GM18873 (cell line): ENCODE measurements at regions not wholly inside any gene's neighbourhood (a gene's known extent, or its start where the extent isn't known, plus 50 kb on each side); places are given as distances from the start of the nearest gene placed in this dataset.
"Not testable (repeated sequence)": the region's sequence is repeated elsewhere in the genome, so short reads cannot be mapped to it uniquely, and the experiment has no call there.

Source experiments
- ATAC-seq: cut with Tn5 transposase; IDR thresholded peaks from one replicate; pipeline ENCODE4 v1.9.1; 2021; ENCODE audit warnings: mild to moderate bottlenecking, moderate library complexity, moderate number of reproducible peaks; ENCODE audit not compliant: unreplicated experiment, low FRiP score

DNA sequence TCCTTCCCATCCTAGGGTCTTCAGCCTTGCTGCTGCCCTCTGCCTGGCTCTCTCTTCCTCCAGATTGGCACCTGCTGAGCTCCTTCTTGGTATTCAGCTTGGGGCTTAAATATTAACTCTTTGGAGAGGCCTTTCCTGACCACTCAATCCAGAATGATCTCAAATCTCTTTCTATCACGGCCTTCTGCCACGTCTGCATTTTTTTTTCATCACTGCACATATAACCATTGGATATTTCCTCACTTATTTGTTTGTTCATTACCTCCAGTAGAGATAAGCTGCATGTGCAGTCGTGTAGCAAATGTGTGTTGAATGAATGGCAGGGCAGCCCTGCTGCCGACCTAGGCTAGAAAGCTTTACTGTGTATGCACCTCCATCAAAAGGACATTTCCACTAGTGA lies 51.6 kb upstream of the MPP7 start:
- ATAC-seq, result no peak

DNA sequence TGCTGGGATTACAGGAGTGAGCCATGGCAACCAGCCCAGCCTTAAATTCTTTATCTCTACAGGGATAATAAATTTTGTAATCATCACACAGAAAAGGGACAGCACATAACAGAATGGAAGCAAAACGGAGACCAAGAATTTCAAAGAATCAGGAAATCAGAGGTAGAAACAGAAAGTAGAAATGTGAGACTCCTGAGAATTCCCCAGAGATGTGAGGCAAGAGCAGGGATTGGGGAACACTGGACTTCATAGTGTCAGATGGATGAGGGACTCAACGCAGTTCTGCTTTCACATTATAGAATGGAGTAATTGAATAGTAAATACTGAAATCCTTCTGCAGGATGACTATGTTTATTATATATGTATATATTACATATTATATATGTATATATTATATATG lies 52.5 kb upstream of the MPP7 start:
- no peak for ATAC-seq

DNA sequence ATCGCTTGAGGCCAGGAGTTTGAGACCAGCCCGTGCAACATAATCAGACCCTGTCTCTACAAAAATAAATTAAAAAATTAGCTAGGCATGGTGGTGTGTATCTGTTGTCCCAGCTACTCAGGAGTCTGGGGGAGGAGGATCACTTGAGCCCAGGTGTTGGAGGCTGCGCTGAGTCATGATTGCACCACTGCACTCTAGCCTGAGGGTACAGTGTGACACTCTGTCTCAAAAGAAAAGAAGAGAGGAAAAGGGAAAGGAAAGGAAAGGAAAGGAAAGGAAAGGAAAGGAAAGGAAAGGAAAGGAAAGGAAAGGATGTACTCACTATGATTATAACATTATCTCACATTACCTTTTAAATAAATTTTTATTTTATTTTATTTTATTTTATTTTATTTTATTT lies 56.5 kb upstream of the MPP7 start:
- ATAC-seq, result no peak

DNA sequence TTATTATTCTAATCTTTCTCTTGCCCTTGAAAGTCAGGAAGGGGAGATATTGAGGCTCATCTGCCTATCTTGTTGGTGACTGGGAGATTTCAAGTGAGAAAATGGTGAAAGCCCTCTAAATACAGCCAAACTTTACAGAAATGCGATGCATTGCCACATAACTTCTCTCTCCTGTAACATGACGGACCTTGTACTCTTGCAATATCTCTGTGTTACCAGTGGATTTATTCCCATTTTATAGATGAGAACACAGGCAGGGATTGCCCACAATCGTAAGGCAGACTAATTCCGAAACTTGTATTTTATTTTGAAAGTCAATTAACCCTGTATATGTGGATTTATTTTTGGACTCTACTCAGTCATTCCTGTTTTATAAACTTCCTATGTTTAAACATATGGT lies 57.3 kb upstream of the MPP7 start:
- ATAC-seq, result no peak

DNA sequence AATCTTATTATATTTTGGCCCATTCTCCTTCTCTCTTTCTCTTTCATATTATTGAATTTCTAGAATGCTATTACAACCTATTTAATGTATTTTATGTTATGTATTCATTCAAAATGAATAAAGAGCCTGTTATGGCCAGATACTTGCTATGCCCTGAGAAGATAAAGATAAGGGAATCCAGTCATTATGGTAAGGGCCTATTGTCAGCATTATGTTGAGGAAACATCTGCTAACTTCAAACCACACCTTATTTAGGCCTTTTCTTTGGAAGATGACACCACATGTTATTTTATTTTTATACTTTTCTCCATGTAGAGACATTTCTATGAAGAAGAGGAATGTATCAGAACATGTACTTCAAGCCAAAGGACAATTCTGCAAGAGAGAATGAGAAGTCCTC lies 60.5 kb upstream of the MPP7 start:
- no peak for ATAC-seq

DNA sequence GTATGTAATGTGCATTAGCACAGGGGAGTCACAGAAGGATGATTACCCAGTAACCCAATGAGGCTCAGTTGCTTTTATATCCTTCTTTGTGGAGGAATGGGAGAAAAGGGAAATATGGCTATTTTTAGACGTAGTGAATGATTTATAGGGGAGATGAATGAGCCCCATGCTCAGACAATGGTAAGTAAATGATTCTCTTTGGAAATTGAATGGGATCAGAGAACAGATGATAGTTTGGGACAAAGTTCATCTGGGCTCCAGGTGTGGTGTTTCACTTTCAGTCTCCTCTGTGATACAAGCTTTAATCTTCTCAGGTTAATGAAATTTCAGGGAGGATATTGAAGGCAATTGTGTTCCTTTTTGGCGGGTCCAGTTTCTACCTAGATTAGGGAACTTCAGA lies 63.0 kb upstream of the MPP7 start:
- ATAC-seq, result no peak

DNA sequence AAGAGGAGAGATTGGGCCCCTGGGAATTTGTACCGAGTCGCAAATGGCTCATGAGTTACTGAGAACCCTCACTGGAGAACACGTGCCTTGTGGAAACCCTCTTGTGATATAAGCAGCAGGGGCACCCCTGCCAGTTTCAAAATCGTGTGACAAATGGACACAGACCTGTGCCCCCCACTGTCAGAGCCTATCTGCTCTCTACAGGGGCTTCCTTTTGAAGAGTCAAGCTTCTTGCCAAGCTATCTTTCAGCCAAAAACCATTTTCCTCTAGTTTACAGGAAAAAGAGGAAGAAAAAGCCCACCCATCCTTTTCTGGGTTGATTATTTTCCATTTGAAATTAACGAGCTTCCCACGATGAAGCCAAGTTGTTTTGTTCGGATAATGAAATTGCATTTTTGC lies 64.1 kb upstream of the MPP7 start:
- ATAC-seq, result no peak

DNA sequence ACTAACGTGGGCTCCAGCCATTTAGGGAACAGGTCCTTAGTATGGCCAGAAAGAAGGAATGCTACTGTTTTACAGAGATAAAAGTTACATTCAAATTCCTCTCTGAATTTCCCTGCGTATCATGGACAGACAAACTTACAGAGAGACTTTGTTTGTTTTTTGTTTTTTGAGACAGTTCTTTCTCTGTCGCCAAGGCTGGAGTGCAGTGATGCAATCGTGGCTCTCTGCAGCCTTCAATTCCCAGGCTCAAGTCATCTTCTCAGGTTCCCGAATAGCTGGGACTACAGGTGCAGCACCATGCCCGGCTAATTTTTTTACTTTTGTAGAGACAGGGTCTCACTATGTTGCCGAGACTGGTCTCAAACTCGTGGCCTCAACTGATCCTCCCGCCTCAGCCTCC lies 64.5 kb upstream of the MPP7 start:
- no peak for ATAC-seq

DNA sequence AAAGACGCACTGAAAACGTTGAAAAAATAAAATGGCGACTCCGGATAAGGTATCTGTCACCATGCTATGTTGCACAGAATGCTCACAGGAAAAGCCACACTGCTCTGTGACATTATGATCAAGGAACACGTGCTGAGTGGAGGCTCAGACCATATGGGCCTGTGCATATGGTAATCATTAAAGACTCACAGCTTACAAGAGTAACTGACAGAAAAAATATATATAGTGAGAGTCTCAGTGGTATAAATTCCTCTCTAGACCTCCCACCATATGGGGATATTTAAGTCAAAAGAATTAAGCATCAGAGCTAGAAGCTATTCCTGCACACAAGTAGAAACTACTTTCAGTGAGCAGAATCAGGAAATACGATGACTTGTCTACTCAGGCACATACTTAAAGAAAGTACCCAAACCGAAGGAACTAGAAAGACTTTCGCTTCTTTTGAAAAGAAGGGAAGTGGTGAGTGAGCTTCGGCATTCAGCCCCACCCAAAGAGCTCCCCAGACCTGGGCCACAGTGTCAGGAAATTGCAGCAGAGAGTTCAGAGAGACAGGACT lies 65.1 kb upstream of the MPP7 start:
- peak; percentile 80 for ATAC-seq

DNA sequence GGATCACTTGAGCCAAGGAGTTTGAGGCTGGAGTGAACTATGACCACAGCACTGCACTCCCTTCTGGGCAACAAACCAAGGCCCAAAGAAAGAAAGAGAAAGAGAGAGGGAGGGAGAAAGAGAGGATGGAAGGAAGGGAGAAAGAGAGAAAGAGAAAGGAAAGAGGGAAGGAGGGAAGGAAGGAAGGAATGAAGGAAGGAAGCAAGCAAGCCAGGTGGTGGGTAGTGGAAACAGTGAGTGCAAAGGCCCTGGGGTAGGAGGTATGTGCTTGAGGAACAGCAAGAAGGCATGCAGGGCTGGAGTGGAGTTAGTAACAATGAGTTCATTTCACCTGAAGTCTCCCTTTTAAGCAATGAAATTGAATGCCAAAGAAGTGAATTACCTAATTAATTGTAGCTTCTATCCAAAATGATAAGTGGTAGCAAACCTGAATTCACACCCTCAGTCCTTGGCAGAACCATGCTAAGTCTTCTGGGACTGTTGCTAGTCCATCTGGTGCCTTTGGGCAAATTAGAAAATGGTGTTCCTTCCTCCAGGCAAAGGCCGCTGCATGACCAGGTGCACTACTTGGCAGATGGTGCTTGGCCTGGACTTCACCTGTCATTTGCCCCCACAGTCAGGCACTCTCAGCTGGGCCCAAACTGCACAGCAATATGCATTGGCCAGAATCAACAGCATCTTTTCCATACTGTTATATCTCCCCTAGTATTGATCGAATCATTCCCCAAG lies 67.4 kb upstream of the MPP7 start:
- ATAC-seq, result no peak

DNA sequence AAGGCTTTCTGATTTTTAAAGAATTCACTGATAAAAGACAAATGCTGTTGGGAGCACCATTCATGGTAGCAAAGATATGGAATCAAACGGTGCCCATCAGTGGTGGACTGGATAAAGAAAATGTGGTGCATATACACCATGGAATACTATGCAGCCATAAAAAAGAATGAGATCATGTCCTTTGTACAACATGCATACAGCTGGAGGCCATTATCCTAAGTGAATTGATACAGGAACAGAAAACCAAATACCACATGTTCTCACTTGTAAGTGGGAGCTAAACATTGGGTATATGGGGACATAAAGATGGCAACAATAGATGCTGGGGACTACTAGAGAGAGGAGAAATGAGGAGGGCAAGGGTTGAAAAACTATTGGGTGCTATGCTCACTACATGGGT lies 68.8 kb upstream of the MPP7 start:
- ATAC-seq, result not testable (repeated sequence)

DNA sequence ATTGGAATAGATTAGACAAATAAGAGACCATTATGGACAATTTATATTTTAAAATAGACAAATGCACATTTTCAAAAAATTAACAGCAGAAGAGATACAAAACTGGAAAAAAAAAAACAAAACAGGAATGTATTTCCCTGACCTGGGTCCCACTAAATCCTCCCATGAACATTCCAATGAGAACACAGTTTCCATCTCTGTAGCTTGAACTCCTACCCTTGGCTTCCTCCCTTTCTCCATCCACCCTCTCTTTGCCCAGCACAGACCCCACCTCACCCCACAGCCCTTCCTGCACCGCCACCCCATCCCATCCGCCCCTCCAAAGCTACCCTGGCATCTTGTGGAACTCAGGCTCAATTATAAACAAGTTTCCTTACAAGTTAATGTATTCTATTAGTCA lies 71.2 kb upstream of the MPP7 start:
- ATAC-seq, result no peak

DNA sequence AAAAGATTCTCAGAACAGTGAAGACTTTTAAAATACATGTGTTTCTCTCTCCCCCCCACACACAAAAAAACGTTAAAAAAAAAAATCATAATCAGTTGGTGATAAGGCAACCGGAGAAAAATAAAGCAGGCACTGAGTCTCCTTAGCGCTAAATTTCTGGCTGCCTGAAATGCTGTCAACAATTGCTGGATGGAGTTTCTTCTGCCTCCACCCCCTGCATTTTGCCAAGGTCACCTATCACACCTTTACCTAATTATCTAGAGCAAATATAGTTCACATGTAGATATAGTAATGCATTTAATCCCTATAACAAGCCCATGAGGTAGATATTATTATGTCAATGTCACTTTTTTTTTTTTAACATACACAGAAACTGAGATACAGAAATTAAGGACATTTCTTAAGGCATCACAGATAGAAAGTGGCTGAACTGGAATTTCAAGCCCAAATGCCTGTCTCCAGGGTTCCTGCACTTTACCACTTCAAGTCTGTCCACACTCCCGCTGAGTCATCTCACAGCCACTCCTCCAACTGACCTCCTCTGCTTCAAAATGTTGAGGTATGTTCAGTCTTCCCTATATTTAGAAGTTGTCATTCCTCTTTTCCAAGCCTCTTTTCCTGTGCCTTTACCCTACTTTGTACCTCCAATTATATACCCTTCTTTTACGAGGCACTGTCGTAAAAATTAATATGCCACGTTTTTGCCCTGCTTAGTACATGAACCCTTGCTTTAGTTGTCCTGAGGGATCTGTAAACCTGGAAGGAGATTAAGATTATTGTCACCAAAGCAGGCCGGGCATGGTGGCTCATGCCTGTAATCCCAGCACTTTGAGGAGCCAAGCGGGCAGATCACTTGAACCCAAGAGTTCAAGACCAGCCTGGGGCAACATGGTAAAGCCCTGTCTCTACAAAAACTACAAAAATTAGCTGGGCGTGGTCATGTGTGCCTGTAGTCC lies 72.8 kb upstream of the MPP7 start:
- ATAC-seq, result no peak

DNA sequence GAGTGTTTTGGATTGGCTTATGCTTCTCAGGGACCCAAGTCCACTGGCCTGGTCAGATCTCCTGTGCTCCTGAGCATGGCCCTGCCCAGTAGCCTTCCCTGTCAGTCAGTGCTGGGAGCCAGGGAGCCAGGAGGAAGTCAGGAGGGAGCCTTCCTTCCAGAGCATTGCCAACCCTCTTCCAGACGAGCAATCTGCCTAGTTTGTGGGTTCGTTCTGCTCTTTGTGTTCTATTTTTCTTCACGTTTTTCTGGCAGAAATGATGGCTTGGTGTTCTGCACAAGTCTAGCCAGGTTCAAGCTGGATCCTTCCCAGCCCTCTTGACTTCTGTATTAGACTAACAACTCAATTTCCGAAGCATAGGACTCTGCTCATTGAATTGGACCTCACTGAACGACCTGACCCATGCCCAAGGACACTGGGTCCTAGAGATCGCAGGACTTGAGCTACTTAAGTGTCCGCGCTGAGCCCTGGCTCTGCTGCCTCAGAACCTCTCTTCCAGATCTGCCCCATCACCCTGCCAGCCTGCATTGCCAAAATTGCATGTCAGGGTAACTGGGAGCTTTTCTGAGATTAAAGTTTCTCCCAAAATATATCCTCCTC lies 76.2 kb upstream of the MPP7 start:
- ATAC-seq, result no peak

DNA sequence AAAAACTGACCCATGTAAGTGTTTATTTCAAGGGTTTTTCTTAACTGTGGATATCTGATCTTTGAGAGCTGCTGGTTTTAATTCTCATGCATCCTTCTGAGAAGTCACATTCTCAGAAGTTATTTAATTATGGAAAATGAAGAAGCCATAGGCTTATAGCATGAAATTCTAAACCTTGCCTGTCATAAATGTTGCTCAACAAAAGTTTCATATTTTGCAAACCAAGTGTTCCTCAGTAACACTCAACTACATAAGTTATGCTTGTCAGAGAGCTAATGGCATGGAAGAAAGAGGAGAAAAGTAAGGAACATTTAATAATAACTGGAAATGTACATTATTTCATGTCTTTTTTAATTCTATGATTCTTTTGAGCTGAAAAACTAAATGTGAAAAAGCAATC lies 78.6 kb upstream of the MPP7 start:
- ATAC-seq, result no peak

DNA sequence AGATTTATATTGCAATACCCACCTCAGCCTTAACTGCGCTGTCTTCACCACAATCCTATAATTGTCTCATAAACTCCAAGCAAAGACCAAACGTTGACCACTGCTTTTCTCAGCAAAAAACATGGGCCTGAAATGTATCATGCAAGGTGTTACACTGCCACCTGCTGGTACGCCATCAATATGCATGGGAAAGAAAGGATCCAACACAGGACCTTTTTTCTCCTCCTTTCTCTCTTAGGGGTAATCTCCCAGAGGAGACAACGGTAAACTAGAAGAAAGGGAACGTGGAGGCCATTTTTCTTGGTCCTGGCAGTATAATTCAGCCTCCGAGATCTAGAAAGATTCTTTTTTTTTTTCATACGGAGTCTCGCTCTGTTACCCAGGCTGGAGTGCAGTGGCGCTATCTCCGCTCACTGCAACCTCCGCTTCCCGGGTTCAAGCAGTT lies 79.1 kb upstream of the MPP7 start:
- peak; percentile 74 for ATAC-seq

DNA sequence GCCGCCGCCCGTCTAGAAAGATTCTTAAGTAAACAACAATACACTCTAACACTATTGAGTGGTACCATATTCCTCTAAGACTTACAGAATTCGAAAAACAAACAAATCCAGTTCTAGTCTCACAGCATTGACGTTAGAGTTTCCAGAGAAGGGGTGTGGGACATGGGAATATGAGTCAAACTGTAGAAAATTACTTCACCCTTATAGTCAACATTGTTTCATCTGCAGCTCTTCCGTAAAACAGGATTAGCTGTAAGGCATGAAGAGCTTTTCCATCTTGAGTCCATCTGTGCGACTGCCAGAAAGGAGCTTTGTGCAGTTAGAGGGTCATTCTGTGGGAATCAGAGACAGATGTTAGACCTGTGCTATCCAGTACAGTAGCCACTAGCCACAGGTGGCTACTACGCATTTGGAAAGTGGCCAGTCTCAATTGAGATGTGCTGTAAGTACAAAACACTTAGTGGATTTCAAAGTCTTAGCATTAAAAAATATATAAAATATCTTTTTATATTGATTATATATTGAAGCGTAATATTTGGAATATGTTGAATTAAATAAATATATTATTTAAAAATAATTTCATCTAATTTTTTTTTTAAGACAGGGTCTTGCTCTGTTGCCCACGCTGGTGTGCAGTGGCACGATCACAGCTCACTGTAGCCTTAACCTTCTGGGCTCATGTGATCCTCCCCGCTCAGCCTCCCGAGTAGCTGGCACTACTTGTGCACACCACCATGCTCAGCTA lies 79.8 kb upstream of the MPP7 start:
- ATAC-seq, result no peak

DNA sequence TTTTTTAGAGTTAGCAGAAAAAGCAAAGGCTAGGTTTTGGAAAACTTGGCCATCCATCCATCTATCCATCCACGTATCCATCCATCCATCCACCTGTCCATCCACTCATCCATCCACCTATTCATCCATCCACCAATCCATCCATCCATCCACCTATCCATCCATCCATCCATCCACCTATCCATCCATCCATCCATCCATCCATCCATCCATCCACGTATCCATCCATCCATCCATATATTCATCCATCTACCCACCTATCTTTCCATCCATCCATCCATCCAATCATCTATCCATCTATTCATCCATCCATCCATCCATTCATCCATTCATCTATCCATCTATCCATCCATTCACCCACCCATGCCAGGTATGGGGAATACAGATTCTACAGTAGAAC lies 81.7 kb upstream of the MPP7 start:
- no peak for ATAC-seq

DNA sequence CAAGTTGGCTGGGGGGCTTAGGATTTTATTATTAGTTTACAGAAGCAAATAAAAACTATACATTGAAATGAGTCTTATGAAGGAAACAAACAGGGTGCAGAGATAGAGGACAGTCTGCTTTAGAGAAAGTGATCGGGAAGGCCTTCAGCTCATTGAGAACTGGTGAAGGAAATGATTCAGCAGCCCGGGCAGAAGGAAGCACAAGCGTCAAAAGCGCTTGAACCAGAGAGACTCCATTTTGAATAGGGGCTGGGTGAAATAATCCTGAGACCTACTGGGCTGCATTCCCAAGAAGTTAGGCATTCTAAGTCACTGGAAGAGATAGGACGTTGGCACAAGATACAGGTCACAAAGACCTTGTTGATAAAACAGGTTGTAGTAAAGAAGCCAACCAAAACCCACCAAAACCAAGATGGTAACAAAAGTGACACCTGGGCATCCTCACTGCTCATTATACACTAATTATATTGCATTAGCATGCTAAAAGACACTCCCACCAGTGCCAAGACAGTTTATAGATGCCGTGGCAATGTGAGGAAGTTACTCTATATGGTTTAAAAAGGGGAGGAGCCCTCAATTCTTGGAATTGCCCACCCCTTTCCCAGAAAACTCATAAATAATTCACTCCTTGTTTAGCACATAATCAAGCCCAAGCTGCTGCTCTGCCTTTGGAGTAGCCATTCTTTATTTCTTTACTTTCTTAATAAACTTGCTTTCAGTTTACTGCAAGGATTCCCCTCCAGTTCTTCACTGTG lies 83.1 kb upstream of the MPP7 start:
- no peak for ATAC-seq

DNA sequence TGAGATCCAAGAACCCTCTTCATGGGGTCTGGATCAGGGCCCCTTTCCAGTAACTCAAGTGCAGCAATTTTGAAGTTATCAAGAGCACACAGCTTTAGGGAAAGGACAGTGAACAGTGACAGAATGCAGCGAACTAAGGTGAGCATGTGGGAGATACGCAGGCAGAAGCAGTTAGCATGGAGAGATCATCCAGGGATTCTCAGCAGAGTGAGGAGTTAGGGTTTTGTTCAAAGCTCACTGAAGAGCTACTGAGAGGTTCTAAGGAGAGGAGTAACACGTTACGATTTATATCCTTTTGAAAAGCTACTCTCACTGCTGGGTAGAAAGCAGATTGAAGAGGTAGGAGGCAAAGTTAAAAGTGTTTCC lies 83.6 kb upstream of the MPP7 start:
- no peak for ATAC-seq
